WTC11 (cell line): ENCODE measurements at regions not wholly inside any gene's neighbourhood (a gene's known extent, or its start where the extent isn't known, plus 50 kb on each side); places are given as distances from the start of the nearest gene placed in this dataset.

Experiments
- ATAC-seq: fragments of 200-7000 bp; cut with Tn5 transposase; 2 replicates; pipeline ENCODE4 v1.10.0; 2021; ENCODE audit warnings: mild to moderate bottlenecking, moderate library complexity
- CTCF ChIA-PET: fragments of 300-600 bp; sonication (Branson Sonifier 250); formaldehyde crosslinking; loops from one replicate; lab custom pipeline; 2021; ENCODE audit warnings: antibody characterized with exemption; lab: Charles Lee
- POLR2A ChIA-PET: fragments of 350-600 bp; sonication (Branson Sonifier 250); formaldehyde crosslinking; loops from one replicate; lab custom pipeline; 2021; ENCODE audit warnings: antibody characterized with exemption; lab: Charles Lee
- DNase-seq: peaks from one replicate; pipeline ENCODE4 v3.0.0; 2021; ENCODE audit warnings: low spot score
- H3K27ac Mint-ChIP-seq: 2 replicates; pipeline ENCODE4 v1.8.0; 2021; ENCODE audit warnings: mixed read lengths
- H3K27me3 Mint-ChIP-seq: 2 replicates; pipeline ENCODE4 v1.8.0; 2021; ENCODE audit warnings: low read depth, mild to moderate bottlenecking, moderate library complexity, mixed read lengths
- H3K36me3 Mint-ChIP-seq: 2 replicates; pipeline ENCODE4 v1.8.0; 2021; ENCODE audit warnings: mixed read lengths
- H3K4me1 Mint-ChIP-seq: 2 replicates; pipeline ENCODE4 v1.8.0; 2022; ENCODE audit warnings: mixed read lengths
- H3K4me3 Mint-ChIP-seq: 2 replicates; pipeline ENCODE4 v1.8.0; 2021; ENCODE audit warnings: mild to moderate bottlenecking, moderate library complexity, mixed read lengths
- H3K9me3 Mint-ChIP-seq: 2 replicates; pipeline ENCODE4 v1.8.0; 2021; ENCODE audit warnings: mixed read lengths
- CDX4 ChIP-seq: fragments of 250-450 bp; sonication (Bioruptor Pico); IDR thresholded peaks from 2 replicates; pipeline ENCODE4 v1.9.0; 2021; ENCODE audit warnings: moderate library complexity, mild to moderate bottlenecking, inconsistent platforms, borderline replicate concordance
- CTCF ChIP-seq: fragments of 200-600 bp; IDR thresholded peaks from 2 replicates; pipeline ENCODE4 v1.8.0; 2022; ENCODE audit warnings: antibody characterized with exemption
- EMX1 ChIP-seq: fragments of 250-450 bp; sonication (Bioruptor Pico); IDR thresholded peaks from 2 replicates; pipeline ENCODE4 v1.8.0; 2021; ENCODE audit warnings: mild to moderate bottlenecking
- ETV6 ChIP-seq: sonication (generic); formaldehyde crosslinking; IDR thresholded peaks from 2 replicates; pipeline ENCODE4 v1.8.1; 2022; ENCODE audit warnings: mild to moderate bottlenecking, missing genetic modification reagents
- FOXK1 ChIP-seq: sonication (generic); formaldehyde crosslinking; IDR thresholded peaks from 2 replicates; pipeline ENCODE4 v1.8.0; 2022; ENCODE audit warnings: mild to moderate bottlenecking, moderate library complexity, missing genetic modification reagents
- GABPB1 ChIP-seq: sonication (generic); formaldehyde crosslinking; IDR thresholded peaks from 2 replicates; pipeline ENCODE4 v1.8.1; 2023; ENCODE audit warnings: mild to moderate bottlenecking, missing genetic modification reagents
- GRHL2 ChIP-seq: fragments of 250-450 bp; sonication (Bioruptor Pico); IDR thresholded peaks from 2 replicates; pipeline ENCODE4 v1.8.0; 2022; ENCODE audit warnings: mild to moderate bottlenecking, moderate library complexity; ENCODE audit not compliant: insufficient replicate concordance, severe bottlenecking
- JUN ChIP-seq: sonication (generic); formaldehyde crosslinking; IDR thresholded peaks from 2 replicates; pipeline ENCODE4 v1.8.0; 2023; ENCODE audit warnings: mild to moderate bottlenecking, missing genetic modification reagents
- MXD4 ChIP-seq: fragments of 250-450 bp; sonication (Bioruptor Pico); IDR thresholded peaks from 2 replicates; pipeline ENCODE4 v1.8.0; 2021; ENCODE audit warnings: mild to moderate bottlenecking, moderate library complexity, borderline replicate concordance
- PRRX2 ChIP-seq: fragments of 250-450 bp; sonication (Bioruptor Pico); IDR thresholded peaks from 2 replicates; pipeline ENCODE4 v1.8.0; 2021; ENCODE audit warnings: mild to moderate bottlenecking
- RELA ChIP-seq: sonication (generic); formaldehyde crosslinking; IDR thresholded peaks from 2 replicates; pipeline ENCODE4 v1.8.1; 2022; ENCODE audit warnings: missing genetic modification reagents, mild to moderate bottlenecking, borderline replicate concordance
- SP1 ChIP-seq: sonication (generic); formaldehyde crosslinking; conservative IDR thresholded peaks from 2 replicates; pipeline ENCODE4 v1.8.1; 2022; ENCODE audit warnings: missing genetic modification reagents
- STAT6 ChIP-seq: sonication (generic); formaldehyde crosslinking; conservative IDR thresholded peaks from 2 replicates; pipeline ENCODE4 v1.8.1; 2023; ENCODE audit warnings: mild to moderate bottlenecking, low read depth, missing genetic modification reagents, moderate library complexity
- TCF7 ChIP-seq: sonication (generic); formaldehyde crosslinking; IDR thresholded peaks from 2 replicates; pipeline ENCODE4 v1.8.0; 2022; ENCODE audit warnings: mild to moderate bottlenecking, low read depth, missing genetic modification reagents, moderate library complexity
- ZMAT4 ChIP-seq: fragments of 250-450 bp; sonication (Bioruptor Pico); IDR thresholded peaks from 2 replicates; pipeline ENCODE4 v1.9.0; 2021; ENCODE audit warnings: mild to moderate bottlenecking
- ZNF263 ChIP-seq: sonication (generic); formaldehyde crosslinking; IDR thresholded peaks from 2 replicates; pipeline ENCODE4 v1.8.1; 2022; ENCODE audit warnings: low read depth, mild to moderate bottlenecking, moderate library complexity, missing genetic modification reagents
- ZNF423 ChIP-seq: fragments of 250-450 bp; sonication (Bioruptor Pico); IDR thresholded peaks from 2 replicates; pipeline ENCODE4 v2.1.2; 2022; ENCODE audit warnings: mild to moderate bottlenecking, moderate library complexity
- TF ChIP-seq, protein P1 (sequence below): sonication (generic); formaldehyde crosslinking; IDR thresholded peaks from 2 replicates; pipeline ENCODE4 v1.8.1; 2023; ENCODE audit warnings: mild to moderate bottlenecking, missing genetic modification reagents, moderate library complexity
- TF ChIP-seq, protein P2 (sequence below): sonication (generic); formaldehyde crosslinking; IDR thresholded peaks from 2 replicates; pipeline ENCODE4 v1.8.1; 2022; ENCODE audit warnings: missing genetic modification reagents, borderline replicate concordance
- TF ChIP-seq, protein P3 (sequence below): fragments of 250-450 bp; sonication (Bioruptor Pico); IDR thresholded peaks from 2 replicates; pipeline ENCODE4 v2.1.2; 2022; ENCODE audit warnings: mild to moderate bottlenecking, moderate library complexity

DNA sequence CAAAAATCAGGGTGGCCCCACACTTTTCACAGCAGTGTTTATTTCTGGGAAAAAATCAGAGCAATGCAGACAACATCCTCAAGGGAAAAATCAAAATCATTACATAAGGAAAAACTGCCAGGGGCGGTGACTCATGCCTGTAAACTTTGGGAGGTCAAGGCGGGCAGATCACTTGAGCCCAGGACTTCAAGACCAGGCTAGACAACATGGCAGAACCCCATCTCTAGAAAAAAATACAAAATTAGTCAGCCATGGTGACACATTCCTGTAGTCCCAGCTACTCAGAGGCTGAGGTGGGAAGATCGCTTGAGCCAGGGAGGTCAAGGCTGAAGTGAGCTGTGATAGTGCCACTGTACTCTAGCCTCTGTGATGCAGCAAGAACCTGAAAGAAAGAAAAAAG lies 102.8 kb downstream of the NAF1 start:
- POLR2A ChIA-PET = no interaction called here

DNA sequence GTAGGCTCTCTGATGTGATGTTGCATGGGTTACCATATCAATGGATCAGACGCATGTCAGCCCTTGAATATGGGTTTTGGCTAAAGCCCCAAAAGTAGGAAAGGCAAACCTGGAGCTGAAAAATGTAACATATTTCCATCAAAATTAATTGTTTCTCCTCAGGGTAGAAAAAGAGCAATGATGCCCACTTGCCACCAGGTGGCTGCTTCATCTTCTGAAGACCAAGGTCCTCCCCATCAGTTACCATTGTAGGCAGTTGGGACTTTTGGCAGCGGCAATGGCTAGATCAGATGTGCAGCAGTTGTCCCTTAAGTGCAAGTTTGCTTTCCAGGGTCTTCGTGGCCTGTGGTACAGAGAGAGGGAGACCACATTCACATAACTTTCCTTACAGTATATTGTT lies 118.2 kb downstream of the NAF1 start:
- Mint-ChIP-seq H3K36me3 (no peaks in the 10 kb centered on the region), H3K9me3 (no peaks in the 10 kb centered on the region), H3K27me3 (no peaks in the 10 kb centered on the region), H3K27ac (no peak overlapping the region), H3K4me1 (peaks cover 3% of the 10 kb centered on the region; the same call in 1 of the 2 replicates), H3K4me3 (no peak overlapping the region)
- TF ChIP-seq CTCF = peak; percentile 40
- no peak for TF ChIP-seq JUN
- DNase-seq = peak; percentile 32
- POLR2A ChIA-PET = no interaction called here
- peak; percentile 77 for ATAC-seq
- CTCF ChIA-PET = interaction anchor here (1.0 to 2.7 kb wide), 5 partner anchors 11 to 284 kb away, joined by 3 to 17 read pairs (median 3); partner anchors contain the start of gene NPY1R

More for the DNA sequence above, 102.8 kb downstream of the NAF1 start:
- H3K4me1 Mint-ChIP-seq = peaks cover 7% of the 10 kb centered on the region
- H3K27me3 Mint-ChIP-seq = no peaks in the 10 kb centered on the region
- DNase-seq = no peak
- H3K36me3 Mint-ChIP-seq = peaks cover 2% of the 10 kb centered on the region; the same call in 1 of the 2 replicates
- peaks cover 18% of the 10 kb centered on the region for H3K9me3 Mint-ChIP-seq
- ATAC-seq = no peak
- CTCF ChIA-PET = interaction anchor here (0.7 kb wide), 1 partner anchor 47 kb away, joined by 3 read pairs; no protein-coding TSS in a partner anchor
- no peak overlapping the region for H3K4me3 Mint-ChIP-seq
- no peak for TF ChIP-seq ETV6 (CRISPR knock-in tag)
- TF ChIP-seq, protein P1, sequence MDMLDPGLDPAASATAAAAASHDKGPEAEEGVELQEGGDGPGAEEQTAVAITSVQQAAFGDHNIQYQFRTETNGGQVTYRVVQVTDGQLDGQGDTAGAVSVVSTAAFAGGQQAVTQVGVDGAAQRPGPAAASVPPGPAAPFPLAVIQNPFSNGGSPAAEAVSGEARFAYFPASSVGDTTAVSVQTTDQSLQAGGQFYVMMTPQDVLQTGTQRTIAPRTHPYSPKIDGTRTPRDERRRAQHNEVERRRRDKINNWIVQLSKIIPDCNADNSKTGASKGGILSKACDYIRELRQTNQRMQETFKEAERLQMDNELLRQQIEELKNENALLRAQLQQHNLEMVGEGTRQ (CRISPR knock-in tag) = no peak
- TF ChIP-seq ZMAT4 (CRISPR knock-in tag) = no peak
- no peak for TF ChIP-seq GRHL2 (CRISPR knock-in tag)
- no peak overlapping the region for H3K27ac Mint-ChIP-seq

DNA sequence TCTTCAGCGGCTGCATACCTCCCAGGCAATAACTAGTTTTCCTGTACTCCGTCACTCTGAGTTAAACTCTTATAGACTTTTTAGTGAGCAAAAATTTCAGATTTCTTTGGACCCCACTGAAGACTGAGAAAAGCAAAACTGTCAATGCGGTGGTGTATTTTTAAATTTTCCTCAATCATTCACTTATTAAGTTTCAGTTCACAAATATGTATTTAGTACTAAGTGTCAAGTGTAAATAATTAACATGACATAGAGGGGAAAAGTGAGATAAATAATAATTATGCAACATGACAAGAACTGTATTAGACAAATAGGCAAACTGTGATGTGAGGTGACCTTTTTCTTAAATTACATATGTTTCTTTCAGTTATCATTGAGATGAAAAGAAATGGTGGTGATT lies 124.4 kb downstream of the NAF1 start:
- TF ChIP-seq CDX4 (CRISPR knock-in tag) (no peak), PRRX2 (CRISPR knock-in tag) (no peak)
- TF ChIP-seq, protein P2, sequence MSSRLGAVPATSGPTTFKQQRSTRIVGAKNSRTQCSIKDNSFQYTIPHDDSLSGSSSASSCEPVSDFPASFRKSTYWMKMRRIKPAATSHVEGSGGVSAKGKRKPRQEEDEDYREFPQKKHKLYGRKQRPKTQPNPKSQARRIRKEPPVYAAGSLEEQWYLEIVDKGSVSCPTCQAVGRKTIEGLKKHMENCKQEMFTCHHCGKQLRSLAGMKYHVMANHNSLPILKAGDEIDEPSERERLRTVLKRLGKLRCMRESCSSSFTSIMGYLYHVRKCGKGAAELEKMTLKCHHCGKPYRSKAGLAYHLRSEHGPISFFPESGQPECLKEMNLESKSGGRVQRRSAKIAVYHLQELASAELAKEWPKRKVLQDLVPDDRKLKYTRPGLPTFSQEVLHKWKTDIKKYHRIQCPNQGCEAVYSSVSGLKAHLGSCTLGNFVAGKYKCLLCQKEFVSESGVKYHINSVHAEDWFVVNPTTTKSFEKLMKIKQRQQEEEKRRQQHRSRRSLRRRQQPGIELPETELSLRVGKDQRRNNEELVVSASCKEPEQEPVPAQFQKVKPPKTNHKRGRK (CRISPR knock-in tag) = no peak
- no peak for DNase-seq
- Mint-ChIP-seq H3K27me3 (no peaks in the 10 kb centered on the region), H3K4me1 (peaks cover 7% of the 10 kb centered on the region; the same call in 1 of the 2 replicates), H3K36me3 (peaks cover 3% of the 10 kb centered on the region), H3K9me3 (peaks cover 23% of the 10 kb centered on the region), H3K27ac (no peak overlapping the region), H3K4me3 (no peak overlapping the region)
- CTCF ChIA-PET = no interaction called here
- ATAC-seq = no peak
- POLR2A ChIA-PET = no interaction called here

GRCh38 chr4:163017135-163017534 lies 149.6 kb downstream of the NAF1 start:
- H3K4me1 Mint-ChIP-seq = no peaks in the 10 kb centered on the region
- H3K27me3 Mint-ChIP-seq = no peaks in the 10 kb centered on the region
- H3K9me3 Mint-ChIP-seq = peaks cover 1% of the 10 kb centered on the region
- ChIA-PET CTCF (no interaction called here), POLR2A (no interaction called here)
- H3K4me3 Mint-ChIP-seq = no peak overlapping the region
- DNase-seq (no peak), ATAC-seq (no peak)
- no peak overlapping the region for H3K27ac Mint-ChIP-seq
- H3K36me3 Mint-ChIP-seq = no peaks in the 10 kb centered on the region
- no peak for TF ChIP-seq FOXK1 (CRISPR knock-in tag)
- no peak for TF ChIP-seq SP1 (CRISPR knock-in tag)
- TF ChIP-seq ZNF263 = no peak
- no peak for TF ChIP-seq GABPB1 (CRISPR knock-in tag)
- no peak for TF ChIP-seq MXD4 (CRISPR knock-in tag)
- TF ChIP-seq RELA (CRISPR knock-in tag) = no peak
- TF ChIP-seq ZNF423 (CRISPR knock-in tag) = no peak
- no peak for TF ChIP-seq STAT6
- no peak for TF ChIP-seq TCF7 (CRISPR knock-in tag)
- TF ChIP-seq, protein P3, sequence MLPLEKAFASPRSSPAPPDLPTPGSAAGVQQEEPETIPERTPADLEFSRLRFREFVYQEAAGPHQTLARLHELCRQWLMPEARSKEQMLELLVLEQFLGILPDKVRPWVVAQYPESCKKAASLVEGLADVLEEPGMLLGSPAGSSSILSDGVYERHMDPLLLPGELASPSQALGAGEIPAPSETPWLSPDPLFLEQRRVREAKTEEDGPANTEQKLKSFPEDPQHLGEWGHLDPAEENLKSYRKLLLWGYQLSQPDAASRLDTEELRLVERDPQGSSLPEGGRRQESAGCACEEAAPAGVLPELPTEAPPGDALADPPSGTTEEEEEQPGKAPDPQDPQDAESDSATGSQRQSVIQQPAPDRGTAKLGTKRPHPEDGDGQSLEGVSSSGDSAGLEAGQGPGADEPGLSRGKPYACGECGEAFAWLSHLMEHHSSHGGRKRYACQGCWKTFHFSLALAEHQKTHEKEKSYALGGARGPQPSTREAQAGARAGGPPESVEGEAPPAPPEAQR = no peak
- TF ChIP-seq EMX1 (CRISPR knock-in tag) = no peak
